Colonic mucosa (tissue), 4 donors: ENCODE measurements at regions not wholly inside any gene's neighbourhood (a gene's known extent, or its start where the extent isn't known, plus 50 kb on each side); places are given as distances from the start of the nearest gene placed in this dataset.
"Not testable (repeated sequence)": the region's sequence is repeated elsewhere in the genome, so short reads cannot be mapped to it uniquely, and the experiment has no call there.

Experiments
- DNase-seq: peaks from one replicate; pipeline ENCODE4 v3.0.0-alpha.2; 2020
- H3K27ac ChIP-seq: fragments of 200-600 bp; one replicate; pipeline ENCODE4 v1.8.0; 2021
- H3K27me3 ChIP-seq: fragments of 200-600 bp; one replicate; pipeline ENCODE4 v1.8.0; 2021
- H3K36me3 ChIP-seq: fragments of 200-600 bp; one replicate; pipeline ENCODE4 v1.8.0; 2021
- H3K4me1 ChIP-seq: fragments of 200-600 bp; one replicate; pipeline ENCODE4 v1.8.0; 2021; ENCODE audit warnings: mild to moderate bottlenecking
- H3K4me3 ChIP-seq: fragments of 200-600 bp; one replicate; pipeline ENCODE4 v1.8.0; 2021
- H3K9ac ChIP-seq, 2 donors: one replicate each; pipeline ENCODE4 v1.7.0; 2013; ENCODE audit warnings: control low read depth in 2 of 2, low read depth in 2 of 2, low read length in 2 of 2
- H3K9me3 ChIP-seq: fragments of 200-600 bp; one replicate; pipeline ENCODE4 v1.8.0; 2021
- intact Hi-C: fragments of 100-400 bp; cut with DNase I; formaldehyde crosslinking; loops from one replicate; pipeline ENCODE4 v1.14.1; 2022
- TF ChIP-seq, protein P1 (sequence below): fragments of 200-600 bp; IDR thresholded peaks from one replicate; pipeline ENCODE4 v1.8.0; 2022; ENCODE audit warnings: antibody characterized with exemption, mild to moderate bottlenecking
- donor health status: healthy.
- donor health status: DM: no; HTN: no; CAD: no.
- donor health status: DM: no; HTN: no; CAD: no.

DNA sequence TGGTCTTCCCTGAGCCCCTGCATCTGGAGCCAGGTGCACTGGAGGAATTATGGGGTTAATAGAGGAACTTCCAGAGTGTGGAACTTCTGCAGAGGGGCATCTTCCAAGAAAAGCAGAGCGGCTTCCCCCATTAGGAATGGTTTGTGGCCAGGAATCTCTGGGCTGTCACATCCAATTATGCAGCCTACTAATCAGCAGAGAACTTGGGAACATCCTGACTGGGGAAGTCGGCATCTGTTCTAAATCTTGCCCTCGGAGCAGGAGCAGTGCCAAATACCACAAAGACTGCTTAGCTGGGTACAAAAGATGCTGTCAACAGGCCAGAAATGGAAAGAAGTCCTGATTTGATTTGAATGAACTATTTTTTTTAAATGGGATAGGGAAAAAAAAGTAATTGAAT lies 435.1 kb downstream of the ZNF536 start:
- Histone ChIP-seq H3K4me1 (no peaks in the 10 kb centered on the region), H3K9me3 (no peaks in the 10 kb centered on the region), H3K27ac (no peak overlapping the region), H3K36me3 (no peaks in the 10 kb centered on the region), H3K4me3 (no peak overlapping the region), H3K27me3 (no peaks in the 10 kb centered on the region), H3K9ac (no peak overlapping the region)
- TF ChIP-seq, protein P1, sequence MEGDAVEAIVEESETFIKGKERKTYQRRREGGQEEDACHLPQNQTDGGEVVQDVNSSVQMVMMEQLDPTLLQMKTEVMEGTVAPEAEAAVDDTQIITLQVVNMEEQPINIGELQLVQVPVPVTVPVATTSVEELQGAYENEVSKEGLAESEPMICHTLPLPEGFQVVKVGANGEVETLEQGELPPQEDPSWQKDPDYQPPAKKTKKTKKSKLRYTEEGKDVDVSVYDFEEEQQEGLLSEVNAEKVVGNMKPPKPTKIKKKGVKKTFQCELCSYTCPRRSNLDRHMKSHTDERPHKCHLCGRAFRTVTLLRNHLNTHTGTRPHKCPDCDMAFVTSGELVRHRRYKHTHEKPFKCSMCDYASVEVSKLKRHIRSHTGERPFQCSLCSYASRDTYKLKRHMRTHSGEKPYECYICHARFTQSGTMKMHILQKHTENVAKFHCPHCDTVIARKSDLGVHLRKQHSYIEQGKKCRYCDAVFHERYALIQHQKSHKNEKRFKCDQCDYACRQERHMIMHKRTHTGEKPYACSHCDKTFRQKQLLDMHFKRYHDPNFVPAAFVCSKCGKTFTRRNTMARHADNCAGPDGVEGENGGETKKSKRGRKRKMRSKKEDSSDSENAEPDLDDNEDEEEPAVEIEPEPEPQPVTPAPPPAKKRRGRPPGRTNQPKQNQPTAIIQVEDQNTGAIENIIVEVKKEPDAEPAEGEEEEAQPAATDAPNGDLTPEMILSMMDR = no peak
- DNase-seq = no peak
- intact Hi-C loops = no loop called here

DNA sequence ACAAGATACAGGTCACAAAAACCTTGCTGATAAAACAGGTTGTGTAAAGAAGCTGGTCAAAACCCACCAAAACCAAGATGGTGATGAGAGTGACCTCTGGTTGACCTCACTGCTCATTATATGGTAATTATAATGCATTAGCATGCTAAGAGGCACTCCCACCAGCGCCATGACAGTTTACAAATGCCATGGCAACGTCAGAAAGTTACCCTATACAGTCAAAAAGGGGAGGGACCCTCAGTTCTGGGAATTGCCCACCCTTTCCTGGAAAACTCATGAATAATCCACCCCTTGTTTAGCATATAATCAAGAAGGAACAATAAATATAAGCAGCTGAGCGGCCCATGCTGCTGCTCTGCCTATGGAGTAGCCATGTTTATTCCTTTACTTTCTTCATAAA lies 434.1 kb downstream of the ZNF536 start:
- Histone ChIP-seq H3K36me3 (no peaks in the 10 kb centered on the region), H3K27ac (no peak overlapping the region), H3K4me1 (no peaks in the 10 kb centered on the region), H3K9ac (no peak overlapping the region), H3K4me3 (no peak overlapping the region), H3K9me3 (no peaks in the 10 kb centered on the region), H3K27me3 (no peaks in the 10 kb centered on the region)
- intact Hi-C loops = no loop called here
- TF ChIP-seq, protein P1 = no peak
- DNase-seq = no peak

DNA sequence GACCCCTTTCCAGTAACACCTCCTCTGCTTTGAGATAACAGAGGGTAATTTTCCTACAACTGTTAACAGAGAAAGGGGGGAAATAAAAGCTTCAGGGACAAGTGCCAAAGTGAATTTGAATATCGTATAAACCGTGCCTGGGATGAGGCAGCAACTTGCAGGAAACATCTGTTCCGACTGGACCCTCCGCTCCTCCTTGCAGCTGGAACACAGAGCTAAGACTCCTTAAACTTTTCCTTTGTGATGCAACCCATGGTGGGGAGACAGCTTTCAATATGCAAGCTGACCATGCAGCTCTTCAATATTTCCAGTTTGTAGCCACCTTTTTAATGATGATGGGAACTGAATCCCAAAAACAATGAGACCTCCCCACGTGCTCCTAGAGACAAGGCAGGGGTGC lies 432.6 kb downstream of the ZNF536 start:
- H3K36me3 ChIP-seq = no peaks in the 10 kb centered on the region
- TF ChIP-seq, protein P1 = no peak
- no peak for DNase-seq
- no peaks in the 10 kb centered on the region for H3K4me1 ChIP-seq
- no peak overlapping the region for H3K27ac ChIP-seq
- no peak overlapping the region for H3K9ac ChIP-seq
- no peak overlapping the region for H3K4me3 ChIP-seq
- no peaks in the 10 kb centered on the region for H3K27me3 ChIP-seq
- no peaks in the 10 kb centered on the region for H3K9me3 ChIP-seq
- intact Hi-C loops = no loop called here

DNA sequence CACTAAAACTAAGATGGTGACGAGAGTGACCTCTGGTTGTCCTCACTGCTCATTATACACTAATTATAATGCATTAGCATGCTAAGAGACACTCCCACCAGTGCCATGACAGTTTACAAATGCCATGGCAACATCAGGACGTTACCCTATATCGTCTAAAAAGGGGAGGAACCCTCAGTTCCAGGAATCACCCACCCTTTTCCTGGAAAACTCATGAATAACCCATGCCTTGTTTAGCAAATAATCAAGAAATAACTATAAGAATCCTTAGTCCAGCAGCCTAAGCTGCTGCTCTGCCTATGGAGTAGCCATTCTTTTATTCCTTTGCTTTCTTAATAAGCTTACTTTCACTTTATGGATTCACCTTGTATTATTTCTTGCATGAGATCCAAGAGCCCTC lies 432.1 kb downstream of the ZNF536 start:
- H3K4me1 ChIP-seq, H3K9ac ChIP-seq, H3K9me3 ChIP-seq, DNase-seq, intact Hi-C loops, H3K36me3 ChIP-seq, H3K27me3 ChIP-seq, H3K27ac ChIP-seq, H3K4me3 ChIP-seq: not testable (repeated sequence)

DNA sequence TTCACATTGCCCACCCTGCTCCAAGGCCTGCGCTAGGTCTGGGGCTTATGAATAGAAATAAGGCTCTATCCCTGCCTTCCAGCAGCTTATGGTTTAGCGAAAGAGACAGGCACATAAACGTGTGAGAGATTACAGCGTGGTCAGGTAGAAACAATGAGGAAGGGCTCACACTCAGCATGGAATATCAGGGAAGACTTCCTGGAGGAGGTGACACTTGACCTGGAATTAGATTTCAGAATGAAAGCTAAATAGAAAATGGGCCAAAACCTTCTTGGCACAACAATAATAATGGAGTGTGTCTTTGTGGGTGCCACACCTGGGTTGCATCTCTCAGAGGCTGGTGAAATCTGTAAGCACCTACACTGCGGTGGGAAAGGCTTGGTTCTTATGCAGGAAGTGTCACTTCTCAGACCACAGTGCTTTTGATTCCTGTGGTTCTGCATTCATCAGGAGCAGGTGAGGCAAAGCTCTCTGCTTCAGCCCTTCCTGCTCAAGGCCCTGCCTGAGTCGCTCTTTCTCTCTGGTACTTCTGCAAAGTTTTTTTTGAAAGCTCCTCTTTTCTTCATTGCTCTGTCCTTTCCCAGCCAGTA lies 430.3 kb downstream of the ZNF536 start:
- DNase-seq = no peak
- H3K4me1 ChIP-seq = no peaks in the 10 kb centered on the region
- intact Hi-C loops = no loop called here
- H3K9ac ChIP-seq = no peak overlapping the region
- TF ChIP-seq, protein P1 = no peak
- H3K9me3 ChIP-seq = no peaks in the 10 kb centered on the region
- H3K4me3 ChIP-seq = no peak overlapping the region
- H3K27me3 ChIP-seq = no peaks in the 10 kb centered on the region
- H3K27ac ChIP-seq = no peak overlapping the region
- no peaks in the 10 kb centered on the region for H3K36me3 ChIP-seq

DNA sequence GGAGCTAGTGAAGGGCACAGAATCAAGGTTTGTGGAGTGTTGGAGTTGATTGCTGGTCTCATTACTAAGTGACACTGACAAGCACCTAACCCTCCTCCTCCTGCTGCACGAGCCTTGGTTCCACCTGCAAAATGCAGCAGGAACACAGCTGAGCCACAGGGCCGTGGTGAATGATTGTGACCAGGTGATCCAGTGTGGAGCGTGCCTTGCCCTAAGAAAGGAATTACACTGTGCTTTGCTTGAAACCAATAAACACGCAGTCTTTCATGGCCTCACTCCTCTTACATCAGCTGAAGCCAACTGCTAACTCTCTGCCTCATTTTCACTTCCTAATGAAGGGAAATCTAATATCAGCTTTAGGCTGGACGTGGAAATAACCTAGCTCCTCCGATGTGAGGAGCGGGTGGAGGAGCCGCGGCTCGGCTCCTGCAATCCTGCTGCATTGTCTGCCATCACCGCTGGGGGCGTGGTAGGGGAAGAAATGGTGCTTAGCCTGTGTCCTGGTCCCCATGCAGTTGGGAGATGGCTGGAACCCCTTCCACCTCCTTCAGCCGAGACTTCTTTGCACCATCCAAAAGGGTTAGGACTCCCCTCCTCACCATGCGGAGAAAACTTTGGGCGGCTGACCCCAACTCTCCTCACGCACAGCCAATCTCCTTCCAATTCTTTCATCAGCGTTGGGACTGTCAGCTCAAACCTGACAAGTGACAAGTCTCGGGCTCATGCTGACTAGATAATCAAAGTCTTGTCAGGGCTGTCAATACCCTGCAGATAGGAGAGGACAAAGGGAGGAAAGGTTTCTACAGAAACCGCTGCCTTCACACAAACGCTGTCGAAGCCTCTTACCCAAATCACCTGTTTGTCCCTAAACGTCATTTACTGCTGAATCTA lies 427.9 kb downstream of the ZNF536 start:
- H3K36me3 ChIP-seq = no peaks in the 10 kb centered on the region

More for the DNA sequence above, 427.9 kb downstream of the ZNF536 start:
- TF ChIP-seq, protein P1 = peak; percentile 65
- peak; percentile 38 for DNase-seq
- H3K27ac ChIP-seq = no peak overlapping the region
- no peaks in the 10 kb centered on the region for H3K9me3 ChIP-seq
- H3K4me3 ChIP-seq = no peak overlapping the region
- intact Hi-C loops = no loop called here
- H3K4me1 ChIP-seq = no peaks in the 10 kb centered on the region
- no peaks in the 10 kb centered on the region for H3K27me3 ChIP-seq
- no peak overlapping the region for H3K9ac ChIP-seq
